Lower lobe of right lung (tissue), 2 donors: ENCODE measurements at regions not wholly inside any gene's neighbourhood (a gene's known extent, or its start where the extent isn't known, plus 50 kb on each side); places are given as distances from the start of the nearest gene placed in this dataset.

Source experiments
- ATAC-seq, 2 donors: fragments of 200-7000 bp; cut with Tn5 transposase; one replicate each; pipeline ENCODE4 v1.9.1; 2020 to 2022; ENCODE audit warnings: mild to moderate bottlenecking in 2 of 2, moderate library complexity in 2 of 2
- DNase-seq: peaks from one replicate; pipeline ENCODE4 v3.0.0-alpha.2; 2020
- H3K27ac ChIP-seq: fragments of 200-600 bp; one replicate; pipeline ENCODE4 v1.8.0; 2022
- H3K27me3 ChIP-seq: fragments of 200-600 bp; one replicate; pipeline ENCODE4 v1.8.0; 2022; ENCODE audit warnings: low read depth
- H3K36me3 ChIP-seq: fragments of 200-600 bp; one replicate; pipeline ENCODE4 v1.8.0; 2022; ENCODE audit warnings: mild to moderate bottlenecking
- H3K4me1 ChIP-seq: fragments of 200-600 bp; one replicate; pipeline ENCODE4 v1.8.0; 2022
- H3K4me3 ChIP-seq: fragments of 200-600 bp; one replicate; pipeline ENCODE4 v1.8.0; 2022; ENCODE audit warnings: mild to moderate bottlenecking
- H3K9me3 ChIP-seq: fragments of 200-600 bp; one replicate; pipeline ENCODE4 v1.8.0; 2022
- intact Hi-C: fragments of 100-400 bp; cut with DNase I; formaldehyde crosslinking; loops from one replicate; pipeline ENCODE4 v1.11.0; 2022
- TF ChIP-seq, protein P1 (sequence below): fragments of 200-600 bp; IDR thresholded peaks from one replicate; pipeline ENCODE4 v1.8.0; 2022; ENCODE audit warnings: antibody characterized with exemption, mild to moderate bottlenecking
- donor health status: DM: no; HTN: yes; CAD: no; lungs with severe emphysema.

DNA sequence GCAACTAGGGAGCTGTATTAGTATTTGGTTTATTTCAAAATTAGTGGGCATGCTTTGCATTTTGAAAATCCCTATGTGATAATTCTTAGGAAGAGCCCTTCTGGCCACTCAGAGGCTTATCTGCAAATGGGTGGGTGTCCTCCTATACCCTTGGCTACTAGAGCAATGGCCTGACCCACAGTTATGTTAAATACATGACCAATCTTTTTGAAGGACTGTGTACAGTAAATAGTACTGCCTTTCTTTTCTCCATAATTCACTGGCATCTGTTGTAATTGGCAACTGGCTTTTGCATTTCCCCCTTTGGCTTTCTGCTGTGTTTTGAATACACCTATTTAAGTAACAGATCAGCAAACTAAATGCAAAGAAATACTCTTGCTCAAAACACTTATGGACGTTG lies 175.4 kb downstream of the ANXA2 start:
- H3K4me3 ChIP-seq = no peak overlapping the region
- H3K4me1 ChIP-seq = no peaks in the 10 kb centered on the region
- DNase-seq (no peak), ATAC-seq (no peak)
- TF ChIP-seq, protein P1, sequence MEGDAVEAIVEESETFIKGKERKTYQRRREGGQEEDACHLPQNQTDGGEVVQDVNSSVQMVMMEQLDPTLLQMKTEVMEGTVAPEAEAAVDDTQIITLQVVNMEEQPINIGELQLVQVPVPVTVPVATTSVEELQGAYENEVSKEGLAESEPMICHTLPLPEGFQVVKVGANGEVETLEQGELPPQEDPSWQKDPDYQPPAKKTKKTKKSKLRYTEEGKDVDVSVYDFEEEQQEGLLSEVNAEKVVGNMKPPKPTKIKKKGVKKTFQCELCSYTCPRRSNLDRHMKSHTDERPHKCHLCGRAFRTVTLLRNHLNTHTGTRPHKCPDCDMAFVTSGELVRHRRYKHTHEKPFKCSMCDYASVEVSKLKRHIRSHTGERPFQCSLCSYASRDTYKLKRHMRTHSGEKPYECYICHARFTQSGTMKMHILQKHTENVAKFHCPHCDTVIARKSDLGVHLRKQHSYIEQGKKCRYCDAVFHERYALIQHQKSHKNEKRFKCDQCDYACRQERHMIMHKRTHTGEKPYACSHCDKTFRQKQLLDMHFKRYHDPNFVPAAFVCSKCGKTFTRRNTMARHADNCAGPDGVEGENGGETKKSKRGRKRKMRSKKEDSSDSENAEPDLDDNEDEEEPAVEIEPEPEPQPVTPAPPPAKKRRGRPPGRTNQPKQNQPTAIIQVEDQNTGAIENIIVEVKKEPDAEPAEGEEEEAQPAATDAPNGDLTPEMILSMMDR = no peak
- intact Hi-C loops = no loop called here
- H3K36me3 ChIP-seq = no peaks in the 10 kb centered on the region
- H3K9me3 ChIP-seq = no peaks in the 10 kb centered on the region
- no peak overlapping the region for H3K27ac ChIP-seq
- no peaks in the 10 kb centered on the region for H3K27me3 ChIP-seq

DNA sequence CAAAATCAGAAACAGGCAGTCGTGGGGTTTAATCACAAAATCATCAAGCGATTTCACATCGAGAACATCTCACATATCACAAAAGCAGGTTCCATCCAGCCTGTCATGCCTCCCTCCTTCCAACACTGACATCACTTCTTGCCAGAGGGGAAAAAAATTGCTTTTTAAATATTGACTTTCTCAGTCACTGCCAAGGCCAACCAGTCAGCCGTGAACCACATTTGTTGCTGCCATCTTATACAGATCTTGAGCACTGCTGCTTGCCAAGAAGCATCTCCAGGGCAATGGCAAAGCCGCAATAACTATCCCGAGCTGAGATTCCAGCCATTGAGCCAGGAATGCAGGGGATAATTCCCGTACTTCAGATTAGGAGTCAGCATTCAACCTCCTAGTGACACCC lies 174.6 kb downstream of the ANXA2 start:
- no peaks in the 10 kb centered on the region for H3K27me3 ChIP-seq
- no peaks in the 10 kb centered on the region for H3K4me1 ChIP-seq
- no peaks in the 10 kb centered on the region for H3K36me3 ChIP-seq
- H3K9me3 ChIP-seq = no peaks in the 10 kb centered on the region
- H3K4me3 ChIP-seq = no peak overlapping the region
- TF ChIP-seq, protein P1 = no peak
- ATAC-seq = no peak
- no peak overlapping the region for H3K27ac ChIP-seq
- DNase-seq = no peak
- intact Hi-C loops = no loop called here

DNA sequence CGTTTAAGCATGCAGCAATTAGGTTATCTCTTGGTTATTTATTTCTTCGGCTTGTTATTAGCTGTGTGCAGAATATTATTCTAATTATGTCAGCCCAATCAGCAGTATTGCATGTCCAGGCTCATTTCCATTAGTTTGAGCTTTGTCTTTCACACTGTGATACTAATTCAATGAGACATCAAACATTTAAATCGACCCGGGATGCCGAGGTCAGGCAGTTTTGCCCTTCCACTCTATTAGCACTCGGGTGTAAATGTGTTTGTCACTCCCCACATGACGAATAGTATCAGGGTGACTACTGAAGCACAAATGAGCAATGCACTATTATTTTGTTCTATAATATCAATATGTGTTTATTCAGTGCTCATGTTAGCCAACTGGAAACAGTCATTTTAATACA lies 170.9 kb downstream of the ANXA2 start:
- Histone ChIP-seq H3K27me3 (no peaks in the 10 kb centered on the region), H3K9me3 (no peaks in the 10 kb centered on the region), H3K4me1 (no peaks in the 10 kb centered on the region), H3K4me3 (no peak overlapping the region), H3K36me3 (no peaks in the 10 kb centered on the region), H3K27ac (no peak overlapping the region)
- ATAC-seq (no peak), DNase-seq (no peak)
- TF ChIP-seq, protein P1 = no peak
- intact Hi-C loops = no loop called here

DNA sequence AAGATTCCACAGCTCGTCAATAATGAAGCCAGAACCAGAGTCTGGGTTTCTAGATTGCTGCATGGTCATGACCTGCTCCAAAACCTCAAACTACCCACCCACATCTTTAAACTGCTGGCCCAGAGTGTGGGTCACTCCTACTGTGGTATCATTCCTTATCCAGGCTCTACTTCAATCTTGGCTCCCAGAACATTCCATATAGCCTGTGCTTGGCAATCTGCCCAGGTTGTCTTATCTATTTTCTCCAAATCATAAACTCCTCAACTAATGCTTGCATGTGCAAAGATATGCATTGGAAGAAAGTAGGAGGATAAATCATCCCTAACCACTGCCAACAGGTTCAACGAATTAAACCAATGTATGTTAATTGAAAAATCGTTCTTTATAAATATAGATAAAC lies 169.7 kb downstream of the ANXA2 start:
- H3K36me3 ChIP-seq = no peaks in the 10 kb centered on the region
- ATAC-seq = no peak
- TF ChIP-seq, protein P1 = no peak
- intact Hi-C loops = no loop called here
- H3K4me3 ChIP-seq = no peak overlapping the region
- no peak for DNase-seq
- H3K27ac ChIP-seq = no peak overlapping the region
- H3K27me3 ChIP-seq = no peaks in the 10 kb centered on the region
- no peaks in the 10 kb centered on the region for H3K4me1 ChIP-seq
- no peaks in the 10 kb centered on the region for H3K9me3 ChIP-seq

DNA sequence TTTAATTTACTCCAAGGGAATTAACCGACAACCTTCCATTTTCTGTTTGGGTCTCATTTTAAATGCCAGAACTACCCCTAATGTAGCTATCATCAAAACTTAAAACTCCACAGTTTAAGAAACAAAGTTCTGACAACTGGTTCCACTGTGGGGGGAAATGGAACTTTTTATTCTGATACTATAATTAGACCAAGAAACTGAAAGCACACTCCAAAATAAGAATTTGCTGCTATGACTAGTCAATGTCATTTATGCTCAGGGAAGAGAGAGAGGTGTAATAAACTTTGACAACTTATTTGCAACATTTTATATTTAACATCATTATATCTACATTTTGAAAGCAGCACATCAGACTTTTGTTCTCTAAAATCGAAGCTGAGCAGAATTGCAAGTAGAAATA lies 169.2 kb downstream of the ANXA2 start:
- no peaks in the 10 kb centered on the region for H3K36me3 ChIP-seq
- ATAC-seq = no peak
- H3K27me3 ChIP-seq = no peaks in the 10 kb centered on the region
- H3K27ac ChIP-seq = no peak overlapping the region
- H3K4me1 ChIP-seq = no peaks in the 10 kb centered on the region
- H3K9me3 ChIP-seq = no peaks in the 10 kb centered on the region
- no peak overlapping the region for H3K4me3 ChIP-seq
- TF ChIP-seq, protein P1 = no peak
- DNase-seq = no peak
- intact Hi-C loops = no loop called here
